DND-41 (cell line): ENCODE measurements at regions not wholly inside any gene's neighbourhood (a gene's known extent, or its start where the extent isn't known, plus 50 kb on each side); places are given as distances from the start of the nearest gene placed in this dataset.

Experiments
- ATAC-seq: fragments of 200-7000 bp; cut with Tn5 transposase; 3 replicates; pipeline ENCODE4 v1.9.1; 2021; ENCODE audit warnings: low read depth; ENCODE audit not compliant: insufficient read depth
- DNase-seq: peaks from one replicate; pipeline ENCODE4 v3.0.0-alpha.2; 2020
- H2AFZ ChIP-seq: 2 replicates; pipeline ENCODE4 v1.6.0; 2012; ENCODE audit warnings: low read depth, low read length
- H3K27ac ChIP-seq: 2 replicates; pipeline ENCODE4 v1.5.1; 2012; ENCODE audit warnings: low read length, inconsistent platforms
- H3K27me3 ChIP-seq: fragments of 200-600 bp; sonication (generic); 2 replicates; pipeline ENCODE4 v1.6.0; 2012; ENCODE audit warnings: low read length, mild to moderate bottlenecking, inconsistent platforms; ENCODE audit not compliant: insufficient read depth, poor library complexity
- H3K36me3 ChIP-seq: 2 replicates; pipeline ENCODE4 v1.5.1; 2012; ENCODE audit warnings: low read length, inconsistent platforms; ENCODE audit not compliant: insufficient read depth
- H3K4me1 ChIP-seq: 2 replicates; pipeline ENCODE4 v1.5.1; 2012; ENCODE audit warnings: mild to moderate bottlenecking, low read length; ENCODE audit not compliant: insufficient read depth
- H3K4me2 ChIP-seq: 2 replicates; pipeline ENCODE4 v1.6.0; 2012; ENCODE audit warnings: mild to moderate bottlenecking, moderate library complexity, low read length, inconsistent platforms; ENCODE audit not compliant: insufficient read depth
- H3K4me3 ChIP-seq, 2 experiments: fragments of 200-600 bp in 1 of 2; shearing (Covaris generic) in 1 of 2; 2 replicates each; pipeline ENCODE4 v1.5.1; 2012 to 2016; ENCODE audit warnings: inconsistent platforms in 2 of 2, low read length in 2 of 2, mild to moderate bottlenecking in 2 of 2, low read depth in 1 of 2, moderate library complexity in 1 of 2
- H3K79me2 ChIP-seq: 2 replicates; pipeline ENCODE4 v1.6.0; 2012; ENCODE audit warnings: low read length, inconsistent platforms; ENCODE audit not compliant: insufficient read depth
- H3K9ac ChIP-seq: 2 replicates; pipeline ENCODE4 v1.6.0; 2012; ENCODE audit warnings: low read depth, mild to moderate bottlenecking, inconsistent platforms, low read length, moderate library complexity
- H3K9me3 ChIP-seq: 2 replicates; pipeline ENCODE4 v1.5.1; 2012; ENCODE audit warnings: low read length, moderate library complexity, mild to moderate bottlenecking, inconsistent platforms; ENCODE audit not compliant: insufficient read depth, severe bottlenecking
- H4K20me1 ChIP-seq: 2 replicates; pipeline ENCODE4 v1.6.0; 2012; ENCODE audit warnings: low read length; ENCODE audit not compliant: insufficient read depth
- CTCF ChIP-seq: IDR thresholded peaks from 2 replicates; pipeline ENCODE4 v1.5.1; 2012; ENCODE audit warnings: borderline replicate concordance, low read length, moderate library complexity, mild to moderate bottlenecking; ENCODE audit not compliant: poor library complexity, severe bottlenecking; ENCODE audit errors: extremely low read depth
- EZH2 ChIP-seq: IDR thresholded peaks from 3 replicates; pipeline ENCODE4 v1.6.1; 2012; ENCODE audit warnings: borderline replicate concordance, low read depth, mild to moderate bottlenecking, moderate library complexity, low read length, inconsistent platforms; ENCODE audit not compliant: severe bottlenecking

- no peaks in the 10 kb centered on the region for H3K9me3 ChIP-seq
- no peak overlapping the region for H3K27ac ChIP-seq
- no peaks in the 10 kb centered on the region for H3K36me3 ChIP-seq
- no peak overlapping the region for H3K4me3 ChIP-seq
- DNase-seq (no peak), ATAC-seq (no peak)
- H3K27me3 ChIP-seq, result no peaks in the 10 kb centered on the region
- TF ChIP-seq CTCF, result no peak
- H3K4me1 ChIP-seq, result no peaks in the 10 kb centered on the region
- H3K9ac ChIP-seq, result no peak overlapping the region
- H2AFZ ChIP-seq, result no peak overlapping the region
- H3K79me2 ChIP-seq, result no peaks in the 10 kb centered on the region
- H3K4me2 ChIP-seq, result no peak overlapping the region
- no peaks in the 10 kb centered on the region for H4K20me1 ChIP-seq
Measured at GRCh38 chr5:124623265-124623664, 123.2 kb downstream of the ZNF608 start.

- TF ChIP-seq CTCF (no peak), EZH2 (no peak)
- no peaks in the 10 kb centered on the region for H3K79me2 ChIP-seq
Measured at GRCh38 chr5:124622851-124623250, 123.6 kb downstream of the ZNF608 start.

GRCh38 chr5:124621279-124621678 lies 125.2 kb downstream of the ZNF608 start:
- ATAC-seq (no peak), DNase-seq (no peak)
- Histone ChIP-seq H4K20me1 (no peaks in the 10 kb centered on the region), H2AFZ (no peak overlapping the region), H3K9me3 (no peaks in the 10 kb centered on the region), H3K9ac (no peak overlapping the region), H3K27ac (no peak overlapping the region), H3K4me2 (no peak overlapping the region), H3K4me1 (peaks cover 16% of the 10 kb centered on the region), H3K4me3 (no peak overlapping the region), H3K27me3 (no peaks in the 10 kb centered on the region), H3K79me2 (no peaks in the 10 kb centered on the region), H3K36me3 (no peaks in the 10 kb centered on the region)
- TF ChIP-seq CTCF, result no peak
- no peak for TF ChIP-seq EZH2

More at GRCh38 chr5:124622851-124623250, 123.6 kb downstream of the ZNF608 start:
- peaks cover 3% of the 10 kb centered on the region for H3K4me1 ChIP-seq
- no peaks in the 10 kb centered on the region for H3K9me3 ChIP-seq
- no peak overlapping the region for H3K9ac ChIP-seq
- DNase-seq (no peak), ATAC-seq (no peak)
- H3K27ac ChIP-seq, result no peak overlapping the region
- H3K4me3 ChIP-seq, result no peak overlapping the region
- H3K27me3 ChIP-seq, result no peaks in the 10 kb centered on the region
- no peak overlapping the region for H2AFZ ChIP-seq
- H3K36me3 ChIP-seq, result no peaks in the 10 kb centered on the region
- H3K4me2 ChIP-seq, result no peak overlapping the region
- no peaks in the 10 kb centered on the region for H4K20me1 ChIP-seq

DNA sequence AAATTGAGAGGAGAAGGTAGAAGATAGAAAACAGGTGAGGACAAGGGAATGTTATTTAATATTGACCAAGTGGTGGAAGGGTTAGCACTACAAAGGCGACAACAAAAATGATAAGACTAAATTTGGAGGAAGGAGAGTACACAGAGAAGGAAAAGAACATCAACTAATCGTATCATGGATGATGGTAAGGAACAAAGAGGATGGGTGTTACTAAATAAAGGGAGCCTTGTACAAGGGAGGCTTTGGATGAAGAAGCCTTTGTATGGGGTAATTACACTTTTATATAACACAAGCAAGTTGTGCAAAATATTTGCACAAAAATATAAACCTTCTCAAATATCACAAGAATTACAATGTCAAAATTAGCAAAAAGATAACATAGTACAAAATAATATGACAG lies 125.7 kb downstream of the ZNF608 start:
- DNase-seq, result no peak
- H3K79me2 ChIP-seq, result no peaks in the 10 kb centered on the region
- H3K4me3 ChIP-seq, result no peak overlapping the region
- H3K27ac ChIP-seq, result no peak overlapping the region
- no peak overlapping the region for H2AFZ ChIP-seq
- TF ChIP-seq EZH2 (no peak), CTCF (no peak)
- H3K4me2 ChIP-seq, result no peak overlapping the region
- H3K27me3 ChIP-seq, result no peaks in the 10 kb centered on the region
- no peaks in the 10 kb centered on the region for H4K20me1 ChIP-seq
- no peaks in the 10 kb centered on the region for H3K36me3 ChIP-seq
- H3K4me1 ChIP-seq, result peaks cover 22% of the 10 kb centered on the region
- H3K9me3 ChIP-seq, result no peaks in the 10 kb centered on the region
- no peak overlapping the region for H3K9ac ChIP-seq
- ATAC-seq, result no peak
